ENCODE measurements at regions not wholly inside any gene's neighbourhood (a gene's known extent, or its start where the extent isn't known, plus 50 kb on each side); places are given as distances from the start of the nearest gene placed in this dataset.

- Histone ChIP-seq H3K4me1 (replicated peaks in 1 of 4; ENCODE audit: control insufficient read depth in 3 of 4, insufficient read depth in 4 of 4, low read length in 3 of 4) (peaks cover 0 to 6% (median 0%) of the 10 kb centered on the region in 4 experiments; a peak in 1 of 7 replicates), H4K20me1 (replicated peaks in 1 of 2; ENCODE audit: control insufficient read depth in 1 of 2, insufficient read depth in 2 of 2, low read length in 2 of 2) (no peaks in the 10 kb centered on the region), H2BK12ac (ENCODE audit: low read depth, low read length) (peak overlapping the region; percentile 75; the same call in 1 of the 2 replicates), H3K36me3 (ENCODE audit: control insufficient read depth in 2 of 4, insufficient read depth in 4 of 4, low read length in 3 of 4) (no peaks in the 10 kb centered on the region), H3K79me2 (ENCODE audit: control insufficient read depth in 1 of 2, insufficient read depth in 2 of 2, low read length in 2 of 2) (no peaks in the 10 kb centered on the region), H3K27ac (ENCODE audit: low read depth, low read length) (no peak overlapping the region), H2BK15ac (ENCODE audit: low read length) (no peak overlapping the region), H3K18ac (ENCODE audit: extremely low read depth, low read length) (0 out of 2 replicates have a peak overlapping the region, but pooled peaks have one; percentile 2), H2BK120ac (replicated peaks; ENCODE audit: low read depth, low read length) (no peak overlapping the region), H4K5ac (ENCODE audit: insufficient read length, low read depth, low read length) (no peak overlapping the region), H2BK20ac (ENCODE audit: low read length) (no peak overlapping the region), H2BK5ac (ENCODE audit: low read depth, low read length) (no peak overlapping the region), H3K23me2 (ENCODE audit: low read depth, low read length) (no peaks in the 10 kb centered on the region), H3K4me2 (ENCODE audit: insufficient read depth in 1 of 2, low read depth in 2 of 2, low read length in 2 of 2) (no peak overlapping the region), H4K8ac (ENCODE audit: extremely low read depth, insufficient read depth, low read length) (peak overlapping the region; percentile 11; the same call in 1 of the 2 replicates), H3K9me3 (ENCODE audit: insufficient read depth in 2 of 2, low read depth in 1 of 2, low read length in 1 of 2) (no peaks in the 10 kb centered on the region), H3K9ac (replicated peaks in 1 of 4; ENCODE audit: extremely low read depth in 1 of 4, low read depth in 3 of 4, low read length in 3 of 4) (no peak overlapping the region), H3K56ac (replicated peaks; ENCODE audit: insufficient read length, low read depth, low read length) (no peak overlapping the region), H2AFZ (ENCODE audit: low read length) (no peak overlapping the region), H3K4ac (replicated peaks; ENCODE audit: insufficient read length, low read depth, low read length) (no peak overlapping the region), H3K14ac (ENCODE audit: insufficient read length) (no peak overlapping the region), H3K27me3 (replicated peaks in 1 of 4; ENCODE audit: control insufficient read depth in 3 of 4, extremely low read depth in 1 of 4, insufficient read depth in 3 of 4, low read length in 3 of 4) (0 out of 7 replicates have a peak, but pooled peaks cover 0 to 2% (median 0%) of the 10 kb centered on the region in 4 experiments), H2AK5ac (ENCODE audit: low read depth, low read length) (no peak overlapping the region), H3K4me3 (ENCODE audit: extremely low read depth in 1 of 4, insufficient read depth in 2 of 4, low read depth in 3 of 4, low read length in 4 of 4) (no peak overlapping the region), H3K79me1 (ENCODE audit: low read depth, low read length) (no peaks in the 10 kb centered on the region), H3K23ac (ENCODE audit: insufficient read length) (no peak overlapping the region), H4K91ac (replicated peaks; ENCODE audit: insufficient read length, low read length) (no peak overlapping the region)
- TF ChIP-seq HDAC6 (IDR thresholded peaks at IDR 0.05; ENCODE audit: low read depth, low read length) (no peak), SP1 (IDR thresholded peaks at IDR 0.05; ENCODE audit: low read depth, low read length) (no peak), SIN3A (conservative IDR thresholded peaks at IDR 0.05 in 1 of 2, IDR thresholded peaks at IDR 0.05 in 1 of 2; ENCODE audit: low read depth in 1 of 2, low read length in 2 of 2) (no peak), CTBP2 (IDR thresholded peaks at IDR 0.05; ENCODE audit: borderline replicate concordance, insufficient read depth, insufficient read length, low read length) (no peak), TAF7 (optimal IDR thresholded peaks at IDR 0.05; ENCODE audit: borderline replicate concordance, low read depth, low read length) (no peak), TBP (IDR thresholded peaks at IDR 0.05; ENCODE audit: low read depth, low read length) (no peak), GTF2F1 (IDR thresholded peaks at IDR 0.05; ENCODE audit: borderline replicate concordance, low read depth, low read length) (no peak), KDM1A (IDR thresholded peaks at IDR 0.05; ENCODE audit: borderline replicate concordance, low read length) (no peak), CEBPB (IDR thresholded peaks at IDR 0.05; ENCODE audit: low read depth, low read length) (no peak), ATF2 (IDR thresholded peaks at IDR 0.05; ENCODE audit: low read length) (no peak), EGR1 (IDR thresholded peaks at IDR 0.05; ENCODE audit: borderline replicate concordance, low read depth, low read length) (no peak)
- CTCF ChIA-PET (ENCODE audit: partially characterized antibody), result interaction anchor here (0.9 to 5.6 kb wide), 9 partner anchors 9 to 220 kb away, joined by 3 to 47 read pairs (median 5); no protein-coding TSS in a partner anchor
- FAIRE-seq (no peak), DNase-seq (ENCODE audit: low read depth in 1 of 2, low spot score in 2 of 2) (no peak)
- POLR2A ChIA-PET (ENCODE audit: partially characterized antibody), result interaction anchor here (1.4 kb wide), 1 partner anchor 13 kb away, joined by 3 read pairs; no protein-coding TSS in a partner anchor
- 92% methylated on average over 7 of the region's 7 CpGs; no CpG with 5 or more reads in 1 of the 2 experiments for WGBS, 2 experiments (ENCODE audit: extremely low coverage in 1 of 2, insufficient coverage in 1 of 2, insufficient read length in 1 of 2, insufficient replicate concordance in 2 of 2, low coverage in 1 of 2, low lambda C conversion rate in 2 of 2, missing lambda C conversion rate in 1 of 2)
Measured at GRCh38 chr9:113665756-113666155, 202.2 kb downstream of the RGS3 start.
